AG04449 (cell line): ENCODE measurements at regions not wholly inside any gene's neighbourhood (a gene's known extent, or its start where the extent isn't known, plus 50 kb on each side); places are given as distances from the start of the nearest gene placed in this dataset.

Experiments used
- CTCF ChIA-PET: fragments of 350-600 bp; formaldehyde crosslinking; extraction: SDS; loops from one replicate; lab custom pipeline; 2021; ENCODE audit warnings: antibody characterized with exemption; lab: Yijun Ruan, JAX
- POLR2A ChIA-PET: fragments of 400-600, 350-600 bp; formaldehyde crosslinking; extraction: SDS; loops from one replicate; lab custom pipeline; 2020; ENCODE audit warnings: antibody characterized with exemption, inconsistent platforms; lab: Yijun Ruan, JAX
- DNase-seq: peaks from one replicate; pipeline ENCODE4 v3.0.0-alpha.2; 2010; ENCODE audit warnings: low read depth, low spot score
- H3K4me3 ChIP-seq: 2 replicates; pipeline ENCODE4 v1.5.1; 2011; ENCODE audit warnings: low read depth, mild to moderate bottlenecking, control low read depth, low read length
- TF ChIP-seq, protein P1 (sequence below): IDR thresholded peaks from one replicate; pipeline ENCODE4 v1.5.1; 2011; ENCODE audit warnings: mild to moderate bottlenecking, moderate library complexity, low read length, control low read depth, inconsistent platforms; ENCODE audit not compliant: insufficient read depth; ENCODE audit errors: missing control alignments

DNA sequence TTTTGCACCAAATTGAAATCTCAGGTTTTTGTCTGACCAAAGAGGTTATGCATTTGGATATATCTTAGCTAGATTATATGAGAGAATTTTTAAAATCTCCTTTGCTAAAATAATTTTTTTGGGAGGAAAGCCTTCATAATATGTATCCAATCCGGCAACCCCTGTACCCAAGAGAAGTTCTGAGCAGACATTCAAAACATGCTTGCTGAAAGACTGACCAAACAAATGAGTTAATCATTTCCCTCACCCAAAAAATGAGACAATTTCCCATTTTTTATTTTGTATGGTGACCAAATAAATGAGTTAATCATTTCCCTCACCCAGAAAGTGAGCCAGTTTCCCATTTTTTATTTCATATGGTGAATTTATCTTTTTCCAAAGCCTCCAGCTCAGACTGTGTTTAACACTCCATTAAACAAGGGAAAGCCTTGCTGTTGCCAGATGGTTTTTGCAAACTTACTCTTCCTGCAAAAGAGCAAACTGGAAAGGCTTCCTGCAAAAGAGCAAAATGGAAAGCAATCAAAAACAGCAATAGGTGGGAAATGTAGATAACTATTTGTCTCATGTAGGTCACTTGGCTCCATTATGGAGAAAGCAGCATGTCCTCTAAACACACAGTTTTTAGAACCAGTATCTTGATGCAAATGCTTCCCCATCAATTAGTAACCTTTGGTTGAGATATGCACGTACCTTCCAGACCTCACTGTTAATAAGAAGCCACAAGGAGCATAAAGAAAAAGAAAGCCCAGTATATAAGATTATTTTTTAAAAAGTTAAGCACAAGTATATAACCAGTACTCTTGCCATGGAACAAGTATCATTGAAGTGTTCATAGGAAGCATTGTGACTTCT lies 78.4 kb upstream of the OSTN start:
- DNase-seq: no peak
- TF ChIP-seq, protein P1, sequence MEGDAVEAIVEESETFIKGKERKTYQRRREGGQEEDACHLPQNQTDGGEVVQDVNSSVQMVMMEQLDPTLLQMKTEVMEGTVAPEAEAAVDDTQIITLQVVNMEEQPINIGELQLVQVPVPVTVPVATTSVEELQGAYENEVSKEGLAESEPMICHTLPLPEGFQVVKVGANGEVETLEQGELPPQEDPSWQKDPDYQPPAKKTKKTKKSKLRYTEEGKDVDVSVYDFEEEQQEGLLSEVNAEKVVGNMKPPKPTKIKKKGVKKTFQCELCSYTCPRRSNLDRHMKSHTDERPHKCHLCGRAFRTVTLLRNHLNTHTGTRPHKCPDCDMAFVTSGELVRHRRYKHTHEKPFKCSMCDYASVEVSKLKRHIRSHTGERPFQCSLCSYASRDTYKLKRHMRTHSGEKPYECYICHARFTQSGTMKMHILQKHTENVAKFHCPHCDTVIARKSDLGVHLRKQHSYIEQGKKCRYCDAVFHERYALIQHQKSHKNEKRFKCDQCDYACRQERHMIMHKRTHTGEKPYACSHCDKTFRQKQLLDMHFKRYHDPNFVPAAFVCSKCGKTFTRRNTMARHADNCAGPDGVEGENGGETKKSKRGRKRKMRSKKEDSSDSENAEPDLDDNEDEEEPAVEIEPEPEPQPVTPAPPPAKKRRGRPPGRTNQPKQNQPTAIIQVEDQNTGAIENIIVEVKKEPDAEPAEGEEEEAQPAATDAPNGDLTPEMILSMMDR: no peak
- ChIA-PET POLR2A (no interaction called here), CTCF (interaction anchor here (1.0 kb wide), 1 partner anchor 15 kb away, joined by 3 read pairs; no protein-coding TSS in a partner anchor)
- H3K4me3 ChIP-seq: no peak overlapping the region

DNA sequence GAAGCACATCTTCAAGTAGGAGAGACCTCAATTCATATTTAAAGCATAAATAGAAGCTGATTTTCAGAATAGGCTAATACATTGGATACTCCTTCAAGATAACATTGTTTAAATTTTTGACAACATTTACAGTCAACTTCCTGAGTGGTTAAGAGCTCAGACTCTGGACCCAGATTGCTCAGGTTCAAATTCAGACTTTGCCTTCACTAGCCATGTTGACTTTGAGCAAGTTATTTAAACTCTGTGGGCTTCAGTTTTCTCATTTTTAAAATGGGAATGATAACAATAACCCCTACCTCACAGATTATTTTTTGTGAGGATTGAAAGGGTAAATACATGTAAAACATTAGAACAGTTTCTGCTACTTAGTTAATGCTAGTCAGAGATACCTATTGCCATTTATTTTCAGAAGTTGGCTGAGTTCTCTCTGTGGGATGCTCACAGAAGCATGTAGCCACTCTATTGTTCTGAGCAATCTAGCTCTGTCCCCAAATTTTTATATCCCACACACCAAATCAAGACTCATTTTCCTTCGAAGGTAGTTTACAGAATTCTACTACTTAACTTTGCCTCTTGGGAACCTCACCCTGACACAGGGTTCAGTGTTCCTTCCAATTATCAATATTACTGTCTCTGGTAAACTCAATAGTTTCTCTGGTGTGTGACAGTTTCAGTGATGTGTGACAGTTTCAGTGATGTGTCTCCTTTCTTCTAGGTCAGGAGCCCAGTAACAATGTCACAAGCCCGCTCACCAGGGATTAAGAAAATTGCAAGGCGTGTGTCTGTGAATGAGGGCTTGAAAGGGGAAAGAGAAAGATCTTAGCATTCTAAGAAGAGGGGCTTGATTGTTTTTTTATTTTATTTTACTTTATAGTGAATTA lies 79.4 kb upstream of the OSTN start:
- TF ChIP-seq, protein P1: no peak
- CTCF ChIA-PET: interaction anchor here (1.0 kb wide), 1 partner anchor 16 kb away, joined by 3 read pairs; no protein-coding TSS in a partner anchor
- H3K4me3 ChIP-seq: no peak overlapping the region
- POLR2A ChIA-PET: no interaction called here
- DNase-seq: no peak

DNA sequence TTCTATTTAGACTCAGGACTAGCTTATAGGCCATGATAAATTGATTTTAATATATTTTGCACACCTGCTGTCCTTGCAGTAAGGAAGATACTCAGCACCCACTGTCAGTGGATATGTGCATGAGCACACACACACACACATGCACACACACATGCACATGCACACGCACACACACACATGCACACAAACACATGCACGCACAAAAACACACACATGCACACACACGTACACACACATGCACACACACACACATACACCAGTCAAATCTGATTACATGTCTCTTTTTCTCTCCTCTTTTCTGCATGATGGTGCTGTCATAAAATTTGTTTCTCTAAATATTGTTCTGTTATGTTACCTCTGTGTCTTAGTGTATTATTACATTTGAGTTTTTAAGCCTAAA lies 87.3 kb upstream of the OSTN start:
- no peak for DNase-seq
- TF ChIP-seq, protein P1: no peak
- ChIA-PET POLR2A (no interaction called here), CTCF (interaction anchor here (1.6 kb wide), 1 partner anchor 24 kb away, joined by 4 read pairs; no protein-coding TSS in a partner anchor)
- H3K4me3 ChIP-seq: no peak overlapping the region

DNA sequence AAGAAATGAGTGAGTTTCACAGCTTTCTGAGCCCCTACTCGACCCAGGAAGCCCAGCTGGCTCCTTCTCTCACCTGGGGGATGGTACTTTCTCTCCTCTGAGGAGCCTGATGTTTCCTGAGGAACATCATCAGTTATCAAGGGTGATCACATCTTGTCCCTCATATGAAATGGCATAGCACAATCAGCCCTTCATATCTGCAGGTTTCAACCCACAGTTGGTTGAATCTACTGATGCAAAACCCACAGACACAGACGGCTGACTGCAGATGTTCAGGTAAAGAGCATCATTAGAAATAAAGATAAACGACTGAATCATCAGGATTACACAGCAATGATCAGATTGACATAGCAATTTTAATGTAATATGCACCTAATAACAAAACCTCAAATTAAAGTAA lies 93.6 kb upstream of the OSTN start:
- POLR2A ChIA-PET: no interaction called here
- CTCF ChIA-PET: no interaction called here
- DNase-seq: no peak
- TF ChIP-seq, protein P1: no peak
- no peak overlapping the region for H3K4me3 ChIP-seq

DNA sequence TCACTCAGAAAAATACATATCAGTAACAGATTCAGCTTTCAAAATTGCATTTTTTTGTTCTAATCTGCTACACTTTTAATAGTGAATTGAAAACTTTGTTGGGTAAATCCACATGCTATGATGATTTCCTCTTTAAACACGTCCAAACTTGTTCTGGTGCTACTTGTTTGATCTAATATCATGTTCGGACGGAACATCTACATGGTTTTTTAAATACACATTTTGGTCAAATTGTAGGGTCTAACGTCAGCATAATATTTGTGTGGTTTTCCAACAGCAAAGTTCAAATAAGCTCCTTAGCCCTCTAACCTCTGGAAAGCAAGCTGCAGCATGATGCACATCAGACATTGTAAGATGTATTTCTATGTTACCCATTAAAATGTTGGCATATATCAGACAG lies 98.5 kb upstream of the OSTN start:
- TF ChIP-seq, protein P1: no peak
- CTCF ChIA-PET: no interaction called here
- DNase-seq: no peak
- H3K4me3 ChIP-seq: no peak overlapping the region
- POLR2A ChIA-PET: no interaction called here
